ENCODE measurements at regions not wholly inside any gene's neighbourhood (a gene's known extent, or its start where the extent isn't known, plus 50 kb on each side); places are given as distances from the start of the nearest gene placed in this dataset.

DNA sequence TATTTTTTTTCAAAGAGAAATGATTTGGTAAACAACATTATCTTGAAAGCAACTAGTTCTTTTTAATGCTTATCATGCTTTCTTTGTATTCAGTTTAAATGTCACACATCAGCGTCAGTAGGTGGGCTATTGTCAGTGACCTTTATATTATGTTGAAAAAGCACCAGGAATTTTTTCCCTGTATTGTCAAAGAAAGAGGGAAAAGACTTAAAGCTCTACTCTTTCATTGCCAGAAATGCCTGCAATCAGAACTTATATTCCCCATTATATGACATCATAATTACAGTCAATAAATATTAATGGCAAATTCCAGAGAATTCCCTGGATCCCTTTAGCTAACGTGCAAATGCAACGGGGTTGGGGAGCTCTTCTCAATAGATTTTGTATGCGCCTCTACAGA lies 353.9 kb downstream of the CDH2 start:
- intact Hi-C loops (cut with micrococcal nuclease), result no loop called here
- Histone ChIP-seq H2AFZ (ENCODE audit: low read depth, low read length, poor library complexity, severe bottlenecking) (no peak overlapping the region), H3K9me2 (ENCODE audit: insufficient read depth) (no peaks in the 10 kb centered on the region), H3K9ac (ENCODE audit: low read length) (no peak overlapping the region), H3K36me3 (ENCODE audit: control insufficient read depth in 1 of 2, insufficient read depth in 2 of 2, low read length in 2 of 2) (no peaks in the 10 kb centered on the region), H3K4me1 (ENCODE audit: control insufficient read depth in 1 of 2, insufficient read depth in 2 of 2, low read length in 2 of 2) (no peaks in the 10 kb centered on the region), H4K20me1 (ENCODE audit: insufficient read depth) (no peaks in the 10 kb centered on the region), H3K27me3 (ENCODE audit: insufficient read depth, low read length) (no peaks in the 10 kb centered on the region), H3K79me2 (ENCODE audit: insufficient read depth, low read length) (no peaks in the 10 kb centered on the region), H3K4me2 (ENCODE audit: low read length) (no peak overlapping the region), H3K4me3 (replicated peaks in 1 of 2; ENCODE audit: low read depth in 1 of 2, low read length in 2 of 2) (no peak overlapping the region), H3K9me3 (ENCODE audit: control insufficient read depth in 1 of 2, insufficient read depth in 1 of 2, low read depth in 1 of 2, low read length in 2 of 2) (no peaks in the 10 kb centered on the region), H3K27ac (ENCODE audit: low read depth, low read length) (no peak overlapping the region)
- CTCF ChIA-PET, result no interaction called here
- POLR2A ChIA-PET, result no interaction called here
- ATAC-seq (no peak), DNase-seq (ENCODE audit: low read depth, low spot score) (no peak)
- no TSS peak for BruUV-seq (replicated peaks)
- TF ChIP-seq JUND (IDR thresholded peaks at IDR 0.05) (no peak), SIN3A (IDR thresholded peaks at IDR 0.05; ENCODE audit: low read depth) (no peak), RAD21 (IDR thresholded peaks at IDR 0.05; ENCODE audit: low read depth) (no peak), FOSL1 (IDR thresholded peaks at IDR 0.05; ENCODE audit: low read depth) (no peak), REST (IDR thresholded peaks at IDR 0.05; ENCODE audit: low read depth) (no peak), ZFX (IDR thresholded peaks at IDR 0.05) (no peak), POLR2A (IDR thresholded peaks at IDR 0.05; ENCODE audit: borderline replicate concordance, extremely low read depth, insufficient read depth, insufficient read length) (no peak), SP1 (IDR thresholded peaks at IDR 0.05; ENCODE audit: low read depth) (no peak), YY1 (IDR thresholded peaks at IDR 0.05; ENCODE audit: extremely low read depth, insufficient replicate concordance, low read depth, low read length) (no peak), POLR2AphosphoS5 (IDR thresholded peaks at IDR 0.05; ENCODE audit: low read depth, low read length) (no peak), EGR1 (IDR thresholded peaks at IDR 0.05; ENCODE audit: low read depth) (no peak), ELF1 (IDR thresholded peaks at IDR 0.05; ENCODE audit: borderline replicate concordance, low read depth) (no peak), ZNF274 (IDR thresholded peaks at IDR 0.05; ENCODE audit: low read depth, low read length) (no peak), EZH2phosphoT487 (IDR thresholded peaks at IDR 0.05; ENCODE audit: borderline replicate concordance) (no peak), TCF7L2 (IDR thresholded peaks at IDR 0.05; ENCODE audit: borderline replicate concordance, extremely low read depth, insufficient read depth, insufficient read length) (no peak), ATF3 (IDR thresholded peaks at IDR 0.05) (no peak), SRF (IDR thresholded peaks at IDR 0.05; ENCODE audit: low read depth) (no peak), EZH2 (IDR thresholded peaks at IDR 0.05) (no peak), CTCF (IDR thresholded peaks at IDR 0.05 in 2 of 3, conservative IDR thresholded peaks at IDR 0.05 in 1 of 3; ENCODE audit: borderline replicate concordance in 1 of 3, insufficient read depth in 1 of 3, low read depth in 2 of 3, low read length in 2 of 3) (no peak)
- TF ChIP-seq, protein P1, sequence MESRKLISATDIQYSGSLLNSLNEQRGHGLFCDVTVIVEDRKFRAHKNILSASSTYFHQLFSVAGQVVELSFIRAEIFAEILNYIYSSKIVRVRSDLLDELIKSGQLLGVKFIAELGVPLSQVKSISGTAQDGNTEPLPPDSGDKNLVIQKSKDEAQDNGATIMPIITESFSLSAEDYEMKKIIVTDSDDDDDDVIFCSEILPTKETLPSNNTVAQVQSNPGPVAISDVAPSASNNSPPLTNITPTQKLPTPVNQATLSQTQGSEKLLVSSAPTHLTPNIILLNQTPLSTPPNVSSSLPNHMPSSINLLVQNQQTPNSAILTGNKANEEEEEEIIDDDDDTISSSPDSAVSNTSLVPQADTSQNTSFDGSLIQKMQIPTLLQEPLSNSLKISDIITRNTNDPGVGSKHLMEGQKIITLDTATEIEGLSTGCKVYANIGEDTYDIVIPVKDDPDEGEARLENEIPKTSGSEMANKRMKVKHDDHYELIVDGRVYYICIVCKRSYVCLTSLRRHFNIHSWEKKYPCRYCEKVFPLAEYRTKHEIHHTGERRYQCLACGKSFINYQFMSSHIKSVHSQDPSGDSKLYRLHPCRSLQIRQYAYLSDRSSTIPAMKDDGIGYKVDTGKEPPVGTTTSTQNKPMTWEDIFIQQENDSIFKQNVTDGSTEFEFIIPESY (IDR thresholded peaks at IDR 0.05; ENCODE audit: extremely low read depth, insufficient replicate concordance, low read length), result no peak
- RAD21 ChIA-PET (ENCODE audit: low non-redundant PET in 1 of 2, low total read pairs in 2 of 2, uncharacterized antibody in 2 of 2, unreplicated experiment in 2 of 2), result no interaction called here

Measured in HCT116 (cell line).